GM23338 (cell line): ENCODE measurements at regions not wholly inside any gene's neighbourhood (a gene's known extent, or its start where the extent isn't known, plus 50 kb on each side); places are given as distances from the start of the nearest gene placed in this dataset.

Experiments used
- ATAC-seq: fragments of 200-7000 bp; cut with Tn5 transposase; 3 replicates; pipeline ENCODE4 v1.9.1; 2020
- DNase-seq: peaks from one replicate; pipeline ENCODE4 v3.0.0-alpha.2; 2015; ENCODE audit warnings: low spot score
- H2AFZ ChIP-seq: fragments of 200-600 bp; sonication (generic); 2 replicates; pipeline ENCODE4 v1.8.0; 2016; ENCODE audit warnings: antibody characterized with exemption, mild to moderate bottlenecking, moderate library complexity
- H3F3A ChIP-seq: fragments of 200-600 bp; sonication (generic); replicated peaks from 2 replicates; pipeline ENCODE4 v1.8.0; 2017; ENCODE audit warnings: antibody characterized with exemption, mixed run types, low read depth
- H3K27ac ChIP-seq: fragments of 200-600 bp; sonication (generic); 2 replicates; pipeline ENCODE4 v1.6.1; 2016; ENCODE audit warnings: low read depth
- H3K27me3 ChIP-seq: fragments of 200-600 bp; sonication (generic); 2 replicates; pipeline ENCODE4 v1.8.0; 2016; ENCODE audit warnings: mild to moderate bottlenecking, mixed run types, moderate library complexity; ENCODE audit not compliant: insufficient read depth
- H3K36me3 ChIP-seq: fragments of 200-600 bp; sonication (generic); 2 replicates; pipeline ENCODE4 v1.8.0; 2016; ENCODE audit warnings: mild to moderate bottlenecking; ENCODE audit not compliant: insufficient read depth
- H3K4me1 ChIP-seq: fragments of 200-600 bp; sonication (generic); 2 replicates; pipeline ENCODE4 v1.8.0; 2016; ENCODE audit warnings: mild to moderate bottlenecking, moderate library complexity; ENCODE audit not compliant: insufficient read depth
- H3K4me2 ChIP-seq: fragments of 200-600 bp; sonication (generic); 2 replicates; pipeline ENCODE4 v1.7.1; 2017; ENCODE audit warnings: mixed run types
- H3K4me3 ChIP-seq: fragments of 200-600 bp; sonication (generic); 2 replicates; pipeline ENCODE4 v1.6.1; 2016; ENCODE audit warnings: mixed run types
- H3K79me2 ChIP-seq: fragments of 200-600 bp; sonication (generic); replicated peaks from 2 replicates; pipeline ENCODE4 v1.8.0; 2017; ENCODE audit warnings: mild to moderate bottlenecking; ENCODE audit not compliant: insufficient read depth
- H3K9me2 ChIP-seq: fragments of 200-600 bp; sonication (generic); 2 replicates; pipeline ENCODE4 v1.8.0; 2017; ENCODE audit not compliant: insufficient read depth
- H4K20me1 ChIP-seq: fragments of 200-600 bp; sonication (generic); replicated peaks from 2 replicates; pipeline ENCODE4 v1.8.0; 2017; ENCODE audit warnings: mild to moderate bottlenecking; ENCODE audit not compliant: insufficient read depth
- H3K27ac Mint-ChIP-seq: 2 replicates; pipeline ENCODE4 v1.8.0; 2020; ENCODE audit warnings: inconsistent platforms, mild to moderate bottlenecking, moderate library complexity, mixed read lengths
- H3K27me3 Mint-ChIP-seq: 3 replicates; pipeline ENCODE4 v1.8.0; 2022; ENCODE audit warnings: low read depth, mild to moderate bottlenecking, moderate library complexity, mixed read lengths, inconsistent platforms; ENCODE audit not compliant: insufficient read depth, poor library complexity
- H3K36me3 Mint-ChIP-seq: 3 replicates; pipeline ENCODE4 v1.8.0; 2021; ENCODE audit warnings: low read depth, mild to moderate bottlenecking, inconsistent platforms, moderate library complexity, mixed read lengths
- H3K4me1 Mint-ChIP-seq: 3 replicates; pipeline ENCODE4 v1.8.0; 2020; ENCODE audit warnings: mild to moderate bottlenecking, inconsistent platforms, mixed read lengths
- H3K4me3 Mint-ChIP-seq: 3 replicates; pipeline ENCODE4 v1.8.0; 2021; ENCODE audit warnings: moderate library complexity, mild to moderate bottlenecking, inconsistent platforms, mixed read lengths
- H3K9me3 Mint-ChIP-seq: 3 replicates; pipeline ENCODE4 v1.8.0; 2020; ENCODE audit warnings: moderate library complexity, mild to moderate bottlenecking, inconsistent platforms, mixed read lengths
- EZH2phosphoT487 ChIP-seq: fragments of 200-600 bp; sonication (generic); IDR thresholded peaks from one replicate; pipeline ENCODE4 v1.8.1; 2018; ENCODE audit warnings: antibody characterized with exemption; ENCODE audit not compliant: unreplicated experiment
- STAT1 ChIP-seq: IDR thresholded peaks from one replicate; pipeline ENCODE4 v1.6.1; 2016; ENCODE audit warnings: antibody characterized with exemption; ENCODE audit not compliant: unreplicated experiment
- ZNF331 ChIP-seq: fragments of 250-450 bp; sonication (Bioruptor Pico); IDR thresholded peaks from 2 replicates; pipeline ENCODE4 v1.5.0; 2020; ENCODE audit warnings: low read depth, mild to moderate bottlenecking, moderate library complexity
- TF ChIP-seq, protein P1 (sequence below): fragments of 250-450 bp; sonication (Bioruptor Pico); IDR thresholded peaks from 2 replicates; pipeline ENCODE4 v1.5.0; 2020; ENCODE audit warnings: mild to moderate bottlenecking, moderate library complexity
- TF ChIP-seq, protein P2 (sequence below): IDR thresholded peaks from one replicate; pipeline ENCODE4 v1.6.1; 2018; ENCODE audit warnings: antibody characterized with exemption; ENCODE audit not compliant: unreplicated experiment

DNA sequence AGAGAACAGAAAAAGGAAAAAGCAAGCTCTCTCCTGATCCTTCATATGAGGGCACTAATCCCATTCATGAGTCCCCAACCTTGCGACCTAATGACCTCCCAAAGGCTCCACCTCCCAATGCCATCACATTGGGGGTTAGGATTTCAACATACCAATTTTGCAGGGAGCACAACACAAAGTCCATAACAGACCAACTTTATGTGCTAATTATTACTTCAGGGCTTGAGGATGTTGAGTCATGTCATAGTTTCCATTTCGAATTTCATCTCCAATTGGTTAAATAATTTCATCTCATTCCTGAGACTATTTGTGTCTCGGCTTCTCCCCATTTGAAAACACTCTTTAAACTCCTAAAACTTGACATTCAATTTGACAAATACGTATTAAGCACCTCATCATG is 69.9 kb upstream of the KLF7 start:
- H3K4me3 Mint-ChIP-seq: no peak overlapping the region
- Histone ChIP-seq H2AFZ (no peak overlapping the region), H4K20me1 (no peaks in the 10 kb centered on the region), H3K4me2 (no peak overlapping the region), H3K79me2 (no peaks in the 10 kb centered on the region), H3F3A (no peaks in the 10 kb centered on the region), H3K9me2 (0 out of 2 replicates have a peak, but pooled peaks cover 3% of the 10 kb centered on the region), H3K27me3 (no peaks in the 10 kb centered on the region), H3K36me3 (no peaks in the 10 kb centered on the region), H3K4me3 (no peak overlapping the region), H3K4me1 (peaks cover 10% of the 10 kb centered on the region; the same call in 1 of the 2 replicates), H3K27ac (no peak overlapping the region)
- TF ChIP-seq, protein P1, sequence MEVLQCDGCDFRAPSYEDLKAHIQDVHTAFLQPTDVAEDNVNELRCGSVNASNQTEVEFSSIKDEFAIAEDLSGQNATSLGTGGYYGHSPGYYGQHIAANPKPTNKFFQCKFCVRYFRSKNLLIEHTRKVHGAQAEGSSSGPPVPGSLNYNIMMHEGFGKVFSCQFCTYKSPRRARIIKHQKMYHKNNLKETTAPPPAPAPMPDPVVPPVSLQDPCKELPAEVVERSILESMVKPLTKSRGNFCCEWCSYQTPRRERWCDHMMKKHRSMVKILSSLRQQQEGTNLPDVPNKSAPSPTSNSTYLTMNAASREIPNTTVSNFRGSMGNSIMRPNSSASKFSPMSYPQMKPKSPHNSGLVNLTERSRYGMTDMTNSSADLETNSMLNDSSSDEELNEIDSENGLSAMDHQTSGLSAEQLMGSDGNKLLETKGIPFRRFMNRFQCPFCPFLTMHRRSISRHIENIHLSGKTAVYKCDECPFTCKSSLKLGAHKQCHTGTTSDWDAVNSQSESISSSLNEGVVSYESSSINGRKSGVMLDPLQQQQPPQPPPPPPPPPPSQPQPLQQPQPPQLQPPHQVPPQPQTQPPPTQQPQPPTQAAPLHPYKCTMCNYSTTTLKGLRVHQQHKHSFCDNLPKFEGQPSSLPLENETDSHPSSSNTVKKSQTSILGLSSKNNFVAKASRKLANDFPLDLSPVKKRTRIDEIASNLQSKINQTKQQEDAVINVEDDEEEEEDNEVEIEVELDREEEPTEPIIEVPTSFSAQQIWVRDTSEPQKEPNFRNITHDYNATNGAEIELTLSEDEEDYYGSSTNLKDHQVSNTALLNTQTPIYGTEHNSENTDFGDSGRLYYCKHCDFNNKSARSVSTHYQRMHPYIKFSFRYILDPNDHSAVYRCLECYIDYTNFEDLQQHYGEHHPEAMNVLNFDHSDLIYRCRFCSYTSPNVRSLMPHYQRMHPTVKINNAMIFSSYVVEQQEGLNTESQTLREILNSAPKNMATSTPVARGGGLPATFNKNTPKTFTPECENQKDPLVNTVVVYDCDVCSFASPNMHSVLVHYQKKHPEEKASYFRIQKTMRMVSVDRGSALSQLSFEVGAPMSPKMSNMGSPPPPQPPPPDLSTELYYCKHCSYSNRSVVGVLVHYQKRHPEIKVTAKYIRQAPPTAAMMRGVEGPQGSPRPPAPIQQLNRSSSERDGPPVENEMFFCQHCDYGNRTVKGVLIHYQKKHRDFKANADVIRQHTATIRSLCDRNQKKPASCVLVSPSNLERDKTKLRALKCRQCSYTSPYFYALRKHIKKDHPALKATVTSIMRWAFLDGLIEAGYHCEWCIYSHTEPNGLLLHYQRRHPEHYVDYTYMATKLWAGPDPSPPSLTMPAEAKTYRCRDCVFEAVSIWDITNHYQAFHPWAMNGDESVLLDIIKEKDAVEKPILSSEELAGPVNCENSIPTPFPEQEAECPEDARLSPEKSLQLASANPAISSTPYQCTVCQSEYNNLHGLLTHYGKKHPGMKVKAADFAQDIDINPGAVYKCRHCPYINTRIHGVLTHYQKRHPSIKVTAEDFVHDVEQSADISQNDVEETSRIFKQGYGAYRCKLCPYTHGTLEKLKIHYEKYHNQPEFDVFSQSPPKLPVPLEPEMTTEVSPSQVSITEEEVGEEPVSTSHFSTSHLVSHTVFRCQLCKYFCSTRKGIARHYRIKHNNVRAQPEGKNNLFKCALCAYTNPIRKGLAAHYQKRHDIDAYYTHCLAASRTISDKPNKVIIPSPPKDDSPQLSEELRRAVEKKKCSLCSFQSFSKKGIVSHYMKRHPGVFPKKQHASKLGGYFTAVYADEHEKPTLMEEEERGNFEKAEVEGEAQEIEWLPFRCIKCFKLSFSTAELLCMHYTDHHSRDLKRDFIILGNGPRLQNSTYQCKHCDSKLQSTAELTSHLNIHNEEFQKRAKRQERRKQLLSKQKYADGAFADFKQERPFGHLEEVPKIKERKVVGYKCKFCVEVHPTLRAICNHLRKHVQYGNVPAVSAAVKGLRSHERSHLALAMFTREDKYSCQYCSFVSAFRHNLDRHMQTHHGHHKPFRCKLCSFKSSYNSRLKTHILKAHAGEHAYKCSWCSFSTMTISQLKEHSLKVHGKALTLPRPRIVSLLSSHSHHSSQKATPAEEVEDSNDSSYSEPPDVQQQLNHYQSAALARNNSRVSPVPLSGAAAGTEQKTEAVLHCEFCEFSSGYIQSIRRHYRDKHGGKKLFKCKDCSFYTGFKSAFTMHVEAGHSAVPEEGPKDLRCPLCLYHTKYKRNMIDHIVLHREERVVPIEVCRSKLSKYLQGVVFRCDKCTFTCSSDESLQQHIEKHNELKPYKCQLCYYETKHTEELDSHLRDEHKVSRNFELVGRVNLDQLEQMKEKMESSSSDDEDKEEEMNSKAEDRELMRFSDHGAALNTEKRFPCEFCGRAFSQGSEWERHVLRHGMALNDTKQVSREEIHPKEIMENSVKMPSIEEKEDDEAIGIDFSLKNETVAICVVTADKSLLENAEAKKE: no peak
- TF ChIP-seq STAT1 (no peak), EZH2phosphoT487 (no peak), ZNF331 (CRISPR knock-in tag) (no peak)
- no peak overlapping the region for H3K27ac Mint-ChIP-seq
- H3K36me3 Mint-ChIP-seq: no peaks in the 10 kb centered on the region; the same call in 2 of the 3 replicates
- peaks cover 3% of the 10 kb centered on the region for H3K27me3 Mint-ChIP-seq
- H3K9me3 Mint-ChIP-seq: no peaks in the 10 kb centered on the region
- H3K4me1 Mint-ChIP-seq: peaks cover 20% of the 10 kb centered on the region
- ATAC-seq (no peak), DNase-seq (no peak)

DNA sequence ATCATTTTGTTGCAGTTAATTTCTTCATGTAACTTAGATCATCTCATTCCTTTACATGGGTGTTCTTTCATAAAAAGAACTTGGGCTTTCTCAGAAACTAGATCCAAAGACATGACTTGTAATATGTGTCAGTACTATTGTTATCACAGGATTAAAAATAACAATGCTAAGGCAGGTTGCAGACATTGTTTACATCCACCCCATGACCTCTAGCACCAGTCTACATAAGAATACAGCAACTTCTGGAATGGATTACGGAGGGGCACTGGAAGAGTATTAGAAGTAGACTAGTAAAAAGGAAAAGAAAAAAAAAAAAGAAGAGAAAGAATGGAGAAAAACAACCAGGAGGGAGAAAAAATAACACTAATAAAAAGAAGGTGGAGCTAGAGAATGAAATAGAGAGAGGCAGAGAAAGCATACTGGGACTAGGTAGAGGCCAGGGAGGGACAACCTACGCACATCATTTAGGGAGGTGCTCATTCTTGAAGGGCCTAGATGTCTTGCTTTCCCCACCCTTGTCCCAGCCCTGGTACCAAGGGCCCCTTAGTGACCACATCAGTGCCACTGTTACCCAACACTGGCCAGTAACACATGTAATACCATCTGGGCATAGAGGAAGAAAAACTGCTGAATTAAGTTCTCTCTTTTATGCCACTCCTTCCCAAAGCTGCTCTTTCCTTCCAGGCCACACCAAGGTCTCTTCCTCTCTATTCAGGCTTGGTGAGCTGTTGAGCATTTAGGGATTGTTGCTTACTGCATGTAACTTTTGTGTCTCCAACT is 70.6 kb upstream of the KLF7 start:
- Histone ChIP-seq H3K79me2 (no peaks in the 10 kb centered on the region), H3K27ac (no peak overlapping the region), H3K36me3 (no peaks in the 10 kb centered on the region), H3F3A (no peaks in the 10 kb centered on the region), H4K20me1 (no peaks in the 10 kb centered on the region), H3K27me3 (no peaks in the 10 kb centered on the region), H3K4me3 (no peak overlapping the region), H2AFZ (no peak overlapping the region), H3K4me2 (no peak overlapping the region), H3K9me2 (0 out of 2 replicates have a peak, but pooled peaks cover 3% of the 10 kb centered on the region), H3K4me1 (peaks cover 10% of the 10 kb centered on the region; the same call in 1 of the 2 replicates)
- no peaks in the 10 kb centered on the region for H3K9me3 Mint-ChIP-seq
- TF ChIP-seq, protein P2, sequence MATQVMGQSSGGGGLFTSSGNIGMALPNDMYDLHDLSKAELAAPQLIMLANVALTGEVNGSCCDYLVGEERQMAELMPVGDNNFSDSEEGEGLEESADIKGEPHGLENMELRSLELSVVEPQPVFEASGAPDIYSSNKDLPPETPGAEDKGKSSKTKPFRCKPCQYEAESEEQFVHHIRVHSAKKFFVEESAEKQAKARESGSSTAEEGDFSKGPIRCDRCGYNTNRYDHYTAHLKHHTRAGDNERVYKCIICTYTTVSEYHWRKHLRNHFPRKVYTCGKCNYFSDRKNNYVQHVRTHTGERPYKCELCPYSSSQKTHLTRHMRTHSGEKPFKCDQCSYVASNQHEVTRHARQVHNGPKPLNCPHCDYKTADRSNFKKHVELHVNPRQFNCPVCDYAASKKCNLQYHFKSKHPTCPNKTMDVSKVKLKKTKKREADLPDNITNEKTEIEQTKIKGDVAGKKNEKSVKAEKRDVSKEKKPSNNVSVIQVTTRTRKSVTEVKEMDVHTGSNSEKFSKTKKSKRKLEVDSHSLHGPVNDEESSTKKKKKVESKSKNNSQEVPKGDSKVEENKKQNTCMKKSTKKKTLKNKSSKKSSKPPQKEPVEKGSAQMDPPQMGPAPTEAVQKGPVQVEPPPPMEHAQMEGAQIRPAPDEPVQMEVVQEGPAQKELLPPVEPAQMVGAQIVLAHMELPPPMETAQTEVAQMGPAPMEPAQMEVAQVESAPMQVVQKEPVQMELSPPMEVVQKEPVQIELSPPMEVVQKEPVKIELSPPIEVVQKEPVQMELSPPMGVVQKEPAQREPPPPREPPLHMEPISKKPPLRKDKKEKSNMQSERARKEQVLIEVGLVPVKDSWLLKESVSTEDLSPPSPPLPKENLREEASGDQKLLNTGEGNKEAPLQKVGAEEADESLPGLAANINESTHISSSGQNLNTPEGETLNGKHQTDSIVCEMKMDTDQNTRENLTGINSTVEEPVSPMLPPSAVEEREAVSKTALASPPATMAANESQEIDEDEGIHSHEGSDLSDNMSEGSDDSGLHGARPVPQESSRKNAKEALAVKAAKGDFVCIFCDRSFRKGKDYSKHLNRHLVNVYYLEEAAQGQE: no peak
- DNase-seq (no peak), ATAC-seq (no peak)
- H3K4me1 Mint-ChIP-seq: peaks cover 13% of the 10 kb centered on the region
- no peaks in the 10 kb centered on the region; the same call in 2 of the 3 replicates for H3K36me3 Mint-ChIP-seq
- no peak overlapping the region for H3K4me3 Mint-ChIP-seq
- H3K27me3 Mint-ChIP-seq: peaks cover 3% of the 10 kb centered on the region
- no peak overlapping the region for H3K27ac Mint-ChIP-seq
